Naive B cell (primary cell): ENCODE measurements at regions not wholly inside any gene's neighbourhood (a gene's known extent, or its start where the extent isn't known, plus 50 kb on each side); places are given as distances from the start of the nearest gene placed in this dataset.

Experiments used
- ATAC-seq, 2 donors: fragments of 150-1000 bp; cut with Tn5 transposase; 2 replicates each; pipeline ENCODE4 v1.10.0; 2021; ENCODE audit warnings: low read depth in 2 of 2, mild to moderate bottlenecking in 2 of 2, moderate library complexity in 2 of 2
- DNase-seq: peaks from one replicate; pipeline ENCODE4 v3.0.0; 2022
- H3K27ac Mint-ChIP-seq, 6 donors: one replicate each; pipeline ENCODE4 v1.8.0; 2020 to 2022; ENCODE audit warnings: mild to moderate bottlenecking in 6 of 6, mixed read lengths in 6 of 6, moderate library complexity in 5 of 6, inconsistent platforms in 2 of 6
- H3K27me3 Mint-ChIP-seq, 3 donors: one replicate each; pipeline ENCODE4 v1.8.0; 2021 to 2022; ENCODE audit warnings: mixed read lengths in 3 of 3, mild to moderate bottlenecking in 1 of 3
- H3K36me3 Mint-ChIP-seq, 2 donors: one replicate each; pipeline ENCODE4 v1.8.0; 2020 to 2022; ENCODE audit warnings: mixed read lengths in 2 of 2, inconsistent platforms in 1 of 2, mild to moderate bottlenecking in 1 of 2
- H3K4me1 Mint-ChIP-seq, 3 donors: one replicate each; pipeline ENCODE4 v1.8.0; 2020 to 2022; ENCODE audit warnings: mixed read lengths in 3 of 3, inconsistent platforms in 1 of 3, mild to moderate bottlenecking in 1 of 3, moderate library complexity in 1 of 3
- H3K4me3 Mint-ChIP-seq, 8 donors: one replicate each; pipeline ENCODE4 v1.8.0; 2020 to 2022; ENCODE audit warnings: mild to moderate bottlenecking in 8 of 8, mixed read lengths in 8 of 8, moderate library complexity in 8 of 8, inconsistent platforms in 2 of 8
- H3K9me3 Mint-ChIP-seq, 7 donors: one replicate each; pipeline ENCODE4 v1.8.0; 2020 to 2022; ENCODE audit warnings: mixed read lengths in 7 of 7, mild to moderate bottlenecking in 5 of 7, inconsistent platforms in 2 of 7, moderate library complexity in 1 of 7

GRCh38 chr18:78739115-78739514 is 240.5 kb upstream of the SALL3 start:
- Mint-ChIP-seq H3K4me3 (no peak overlapping the region), H3K4me1 (no peaks in the 10 kb centered on the region), H3K27ac (no peak overlapping the region), H3K9me3 (peaks cover 0 to 16% (median 0%) of the 10 kb centered on the region in 7 donors), H3K27me3 (peaks cover 0 to 14% (median 5%) of the 10 kb centered on the region in 3 donors), H3K36me3 (no peaks in the 10 kb centered on the region)
- DNase-seq (no peak), ATAC-seq (no peak)

- H3K4me1 Mint-ChIP-seq: no peaks in the 10 kb centered on the region
- no peak overlapping the region for H3K27ac Mint-ChIP-seq
- no peak for ATAC-seq
- no peak for DNase-seq
- peaks cover 0 to 16% (median 0%) of the 10 kb centered on the region in 7 donors for H3K9me3 Mint-ChIP-seq
- no peaks in the 10 kb centered on the region for H3K36me3 Mint-ChIP-seq
- H3K4me3 Mint-ChIP-seq: no peak overlapping the region
- H3K27me3 Mint-ChIP-seq: peaks cover 0 to 14% (median 5%) of the 10 kb centered on the region in 3 donors
Observed at GRCh38 chr18:78739882-78740677, 239.5 kb upstream of the SALL3 start.

GRCh38 chr18:78740876-78741275 is 238.7 kb upstream of the SALL3 start:
- H3K9me3 Mint-ChIP-seq: peaks cover 0 to 16% (median 0%) of the 10 kb centered on the region in 7 donors

GRCh38 chr18:78741381-78742217 is 238.0 kb upstream of the SALL3 start:
- ATAC-seq (no peak), DNase-seq (no peak)
- H3K4me1 Mint-ChIP-seq: no peaks in the 10 kb centered on the region
- H3K27ac Mint-ChIP-seq: no peak overlapping the region
- H3K4me3 Mint-ChIP-seq: no peak overlapping the region
- H3K27me3 Mint-ChIP-seq: peaks cover 0 to 14% (median 5%) of the 10 kb centered on the region in 3 donors
- H3K36me3 Mint-ChIP-seq: no peaks in the 10 kb centered on the region
- H3K9me3 Mint-ChIP-seq: peaks cover 0 to 16% (median 0%) of the 10 kb centered on the region in 7 donors

More at GRCh38 chr18:78740876-78741275, 238.7 kb upstream of the SALL3 start:
- no peaks in the 10 kb centered on the region for H3K36me3 Mint-ChIP-seq
- H3K27me3 Mint-ChIP-seq: peaks cover 0 to 14% (median 5%) of the 10 kb centered on the region in 3 donors
- H3K4me1 Mint-ChIP-seq: no peaks in the 10 kb centered on the region
- DNase-seq (no peak), ATAC-seq (no peak)
- H3K27ac Mint-ChIP-seq: no peak overlapping the region
- no peak overlapping the region for H3K4me3 Mint-ChIP-seq

GRCh38 chr18:78742218-78742745 is 237.3 kb upstream of the SALL3 start:
- Mint-ChIP-seq H3K27me3 (peaks cover 0 to 14% (median 5%) of the 10 kb centered on the region in 3 donors), H3K36me3 (no peaks in the 10 kb centered on the region), H3K27ac (no peak overlapping the region), H3K9me3 (peaks cover 0 to 16% (median 0%) of the 10 kb centered on the region in 7 donors), H3K4me1 (no peaks in the 10 kb centered on the region), H3K4me3 (no peak overlapping the region)
- DNase-seq (no peak), ATAC-seq (no peak)

GRCh38 chr18:78743078-78743477 is 236.5 kb upstream of the SALL3 start:
- Mint-ChIP-seq H3K36me3 (no peaks in the 10 kb centered on the region), H3K4me1 (no peaks in the 10 kb centered on the region), H3K9me3 (peaks cover 0 to 15% (median 0%) of the 10 kb centered on the region in 7 donors), H3K27me3 (peaks cover 0 to 13% (median 5%) of the 10 kb centered on the region in 3 donors), H3K4me3 (no peak overlapping the region), H3K27ac (no peak overlapping the region)
- no peak for ATAC-seq
- DNase-seq: no peak

GRCh38 chr18:78751664-78752063 is 228.0 kb upstream of the SALL3 start:
- ATAC-seq (no peak), DNase-seq (no peak)
- Mint-ChIP-seq H3K27ac (no peak overlapping the region), H3K4me3 (no peak overlapping the region), H3K9me3 (peaks cover 0 to 8% (median 4%) of the 10 kb centered on the region in 7 donors), H3K4me1 (no peaks in the 10 kb centered on the region), H3K27me3 (peaks cover 0 to 14% (median 8%) of the 10 kb centered on the region in 3 donors), H3K36me3 (no peaks in the 10 kb centered on the region)

- H3K36me3 Mint-ChIP-seq: no peaks in the 10 kb centered on the region
- DNase-seq (no peak), ATAC-seq (no peak)
- H3K4me1 Mint-ChIP-seq: no peaks in the 10 kb centered on the region
- peaks cover 0 to 8% (median 4%) of the 10 kb centered on the region in 7 donors for H3K9me3 Mint-ChIP-seq
- H3K27ac Mint-ChIP-seq: no peak overlapping the region
- peaks cover 0 to 14% (median 8%) of the 10 kb centered on the region in 3 donors for H3K27me3 Mint-ChIP-seq
- no peak overlapping the region for H3K4me3 Mint-ChIP-seq
Observed at GRCh38 chr18:78753240-78753639, 226.4 kb upstream of the SALL3 start.

- Mint-ChIP-seq H3K4me3 (no peak overlapping the region), H3K4me1 (no peaks in the 10 kb centered on the region), H3K27me3 (peaks cover 0 to 14% (median 4%) of the 10 kb centered on the region in 3 donors), H3K36me3 (no peaks in the 10 kb centered on the region), H3K9me3 (peaks cover 0 to 4% (median 4%) of the 10 kb centered on the region in 7 donors), H3K27ac (no peak overlapping the region)
- ATAC-seq (no peak), DNase-seq (no peak)
Observed at GRCh38 chr18:78754311-78755043, 225.1 kb upstream of the SALL3 start.

GRCh38 chr18:78757014-78757413 is 222.6 kb upstream of the SALL3 start:
- Mint-ChIP-seq H3K4me3 (no peak overlapping the region), H3K27me3 (peaks cover 0 to 4% (median 0%) of the 10 kb centered on the region in 3 donors), H3K36me3 (no peaks in the 10 kb centered on the region), H3K27ac (no peak overlapping the region), H3K9me3 (peaks cover 2 to 9% (median 5%) of the 10 kb centered on the region in 7 donors), H3K4me1 (no peaks in the 10 kb centered on the region)
- DNase-seq (no peak), ATAC-seq (no peak)

GRCh38 chr18:78758496-78758895 is 221.1 kb upstream of the SALL3 start:
- ATAC-seq (no peak), DNase-seq (no peak)
- Mint-ChIP-seq H3K27me3 (no peaks in the 10 kb centered on the region), H3K36me3 (no peaks in the 10 kb centered on the region), H3K4me1 (no peaks in the 10 kb centered on the region), H3K27ac (no peak overlapping the region), H3K9me3 (peaks cover 5 to 23% (median 9%) of the 10 kb centered on the region in 7 donors), H3K4me3 (no peak overlapping the region)

GRCh38 chr18:78762753-78763152 is 216.9 kb upstream of the SALL3 start:
- no peak overlapping the region for H3K27ac Mint-ChIP-seq
- H3K27me3 Mint-ChIP-seq: no peaks in the 10 kb centered on the region
- ATAC-seq (no peak), DNase-seq (no peak)
- H3K9me3 Mint-ChIP-seq: peaks cover 5 to 27% (median 9%) of the 10 kb centered on the region in 7 donors
- no peaks in the 10 kb centered on the region for H3K4me1 Mint-ChIP-seq
- H3K36me3 Mint-ChIP-seq: no peaks in the 10 kb centered on the region
- no peak overlapping the region for H3K4me3 Mint-ChIP-seq

- no peaks in the 10 kb centered on the region for H3K36me3 Mint-ChIP-seq
- H3K27ac Mint-ChIP-seq: peak overlapping the region in 1 of 6 donors; percentile 29
- DNase-seq (no peak), ATAC-seq (no peak)
- no peaks in the 10 kb centered on the region for H3K27me3 Mint-ChIP-seq
- H3K9me3 Mint-ChIP-seq: peaks cover 5 to 27% (median 9%) of the 10 kb centered on the region in 7 donors
- no peaks in the 10 kb centered on the region for H3K4me1 Mint-ChIP-seq
- no peak overlapping the region for H3K4me3 Mint-ChIP-seq
Observed at GRCh38 chr18:78764544-78764943, 215.1 kb upstream of the SALL3 start.
